ENCODE measurements at regions not wholly inside any gene's neighbourhood (a gene's known extent, or its start where the extent isn't known, plus 50 kb on each side); places are given as distances from the start of the nearest gene placed in this dataset.

DNA sequence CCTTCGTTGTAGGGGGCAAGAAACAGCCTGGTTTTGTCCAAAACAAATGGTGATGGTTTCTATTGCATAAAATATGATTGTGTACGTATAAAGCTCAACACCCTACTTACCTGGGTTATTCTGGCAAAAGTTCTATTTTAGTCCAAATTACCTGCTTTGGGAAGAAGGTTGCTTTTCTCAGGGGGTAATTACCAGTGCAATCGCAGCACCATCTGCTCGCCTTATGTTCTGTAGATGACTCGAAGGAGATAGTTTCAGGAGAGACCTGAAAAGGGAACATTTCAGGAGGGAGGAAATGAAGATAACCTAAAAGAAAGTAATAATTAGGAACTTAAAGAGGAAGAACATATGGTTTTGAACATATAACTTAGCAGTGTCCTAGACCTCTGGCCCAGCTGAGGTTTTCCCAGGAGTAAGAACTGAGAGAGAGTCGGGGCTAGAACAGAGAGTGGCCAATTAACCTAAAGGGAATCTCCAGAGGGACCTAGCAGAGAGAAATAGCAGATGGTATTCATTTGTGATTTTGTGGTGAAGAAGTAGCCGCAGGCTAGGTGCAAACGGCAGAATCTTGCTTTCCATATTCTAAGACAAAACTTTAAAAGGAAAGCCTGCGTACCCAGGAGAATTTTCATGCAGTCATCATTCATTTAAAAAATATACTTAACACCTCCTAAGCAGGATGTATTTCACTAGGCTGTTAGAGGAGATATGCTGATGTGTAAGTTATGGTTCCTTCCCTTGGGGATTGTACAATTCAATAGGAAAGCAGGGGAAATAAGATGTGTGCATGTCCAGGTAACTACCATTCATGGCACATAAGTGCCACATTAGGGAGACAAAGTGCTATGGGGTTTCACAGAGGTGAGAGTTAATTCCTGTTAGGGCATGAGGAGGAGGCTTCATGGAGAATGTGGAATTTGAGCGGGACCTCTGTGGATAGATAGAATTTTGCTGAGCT is 113.0 kb upstream of the SLC10A2 start:
- H3K23ac ChIP-seq (ENCODE audit: insufficient read length): no peak overlapping the region
- H2BK20ac ChIP-seq (ENCODE audit: low read length): no peak overlapping the region
- no peak overlapping the region for H3K4ac ChIP-seq (replicated peaks; ENCODE audit: insufficient read length, low read depth, low read length)
- H2BK12ac ChIP-seq (ENCODE audit: low read depth, low read length): no peak overlapping the region
- H3K14ac ChIP-seq (ENCODE audit: insufficient read length): no peak overlapping the region
- no peak overlapping the region for H2AFZ ChIP-seq (ENCODE audit: low read length)
- H3K27ac ChIP-seq (ENCODE audit: low read depth, low read length): no peak overlapping the region
- H3K79me2 ChIP-seq (ENCODE audit: control insufficient read depth in 1 of 2, insufficient read depth in 2 of 2, low read length in 2 of 2): no peaks in the 10 kb centered on the region
- H4K5ac ChIP-seq (ENCODE audit: insufficient read length, low read depth, low read length): no peak overlapping the region
- ChIA-PET CTCF (ENCODE audit: partially characterized antibody) (interaction anchor here (0.6 to 1.3 kb wide), 3 partner anchors 10 to 607 kb away, joined by 3 to 7 read pairs (median 3); no protein-coding TSS in a partner anchor), POLR2A (ENCODE audit: partially characterized antibody) (no interaction called here)
- H3K4me1 ChIP-seq (replicated peaks in 1 of 4; ENCODE audit: control insufficient read depth in 3 of 4, insufficient read depth in 4 of 4, low read length in 3 of 4): no peaks in the 10 kb centered on the region
- FAIRE-seq: no peak
- no peak overlapping the region for H3K4me3 ChIP-seq (ENCODE audit: extremely low read depth in 1 of 4, insufficient read depth in 2 of 4, low read depth in 3 of 4, low read length in 4 of 4)
- no peak overlapping the region for H2BK5ac ChIP-seq (ENCODE audit: low read depth, low read length)
- no peak overlapping the region for H2BK15ac ChIP-seq (ENCODE audit: low read length)
- H4K8ac ChIP-seq (ENCODE audit: extremely low read depth, insufficient read depth, low read length): no peak overlapping the region
- no peaks in the 10 kb centered on the region for H3K23me2 ChIP-seq (ENCODE audit: low read depth, low read length)
- H3K27me3 ChIP-seq (replicated peaks in 1 of 4; ENCODE audit: control insufficient read depth in 3 of 4, extremely low read depth in 1 of 4, insufficient read depth in 3 of 4, low read length in 3 of 4): no peaks in the 10 kb centered on the region
- no peak overlapping the region for H3K4me2 ChIP-seq (ENCODE audit: insufficient read depth in 1 of 2, low read depth in 2 of 2, low read length in 2 of 2)
- H3K36me3 ChIP-seq (ENCODE audit: control insufficient read depth in 2 of 4, insufficient read depth in 4 of 4, low read length in 3 of 4): no peaks in the 10 kb centered on the region
- H2AK5ac ChIP-seq (ENCODE audit: low read depth, low read length): no peak overlapping the region
- H3K9me3 ChIP-seq (ENCODE audit: insufficient read depth in 2 of 2, low read depth in 1 of 2, low read length in 1 of 2): no peaks in the 10 kb centered on the region
- H3K9ac ChIP-seq (replicated peaks in 1 of 4; ENCODE audit: extremely low read depth in 1 of 4, low read depth in 3 of 4, low read length in 3 of 4): no peak overlapping the region
- no peak overlapping the region for H4K91ac ChIP-seq (replicated peaks; ENCODE audit: insufficient read length, low read length)
- no peaks in the 10 kb centered on the region for H4K20me1 ChIP-seq (replicated peaks in 1 of 2; ENCODE audit: control insufficient read depth in 1 of 2, insufficient read depth in 2 of 2, low read length in 2 of 2)
- no peaks in the 10 kb centered on the region for H3K79me1 ChIP-seq (ENCODE audit: low read depth, low read length)
- H3K18ac ChIP-seq (ENCODE audit: extremely low read depth, low read length): no peak overlapping the region
- no peak overlapping the region for H3K56ac ChIP-seq (replicated peaks; ENCODE audit: insufficient read length, low read depth, low read length)
- H2BK120ac ChIP-seq (replicated peaks; ENCODE audit: low read depth, low read length): no peak overlapping the region
- 95% methylated on average over 10 of the region's 10 CpGs; no CpG with 5 or more reads in 1 of the 2 experiments for WGBS, 2 experiments (ENCODE audit: extremely low coverage in 1 of 2, insufficient coverage in 1 of 2, insufficient read length in 1 of 2, insufficient replicate concordance in 2 of 2, low coverage in 1 of 2, low lambda C conversion rate in 2 of 2, missing lambda C conversion rate in 1 of 2)
- DNase-seq (ENCODE audit: low read depth in 1 of 2, low spot score in 2 of 2): no peak
- no peak for TF ChIP-seq RBBP5 (IDR thresholded peaks at IDR 0.05; ENCODE audit: borderline replicate concordance, low read depth, low read length)
- no peak for TF ChIP-seq EP300 (IDR thresholded peaks at IDR 0.05; ENCODE audit: borderline replicate concordance in 1 of 2, low read depth in 2 of 2, low read length in 2 of 2)
- no peak for TF ChIP-seq SP2 (IDR thresholded peaks at IDR 0.05; ENCODE audit: low read length)
- TF ChIP-seq KDM5A (IDR thresholded peaks at IDR 0.05; ENCODE audit: low read length): no peak
- TF ChIP-seq TAF7 (optimal IDR thresholded peaks at IDR 0.05; ENCODE audit: borderline replicate concordance, low read depth, low read length): no peak
- TF ChIP-seq CHD1 (IDR thresholded peaks at IDR 0.05; ENCODE audit: low read depth, low read length): no peak
- no peak for TF ChIP-seq SRF (IDR thresholded peaks at IDR 0.05; ENCODE audit: low read depth, low read length)
- no peak for TF ChIP-seq FOSL1 (IDR thresholded peaks at IDR 0.05; ENCODE audit: insufficient read depth, low read depth, low read length)
- no peak for TF ChIP-seq KDM4A (IDR thresholded peaks at IDR 0.05; ENCODE audit: low read depth, low read length, severe bottlenecking)
- no peak for TF ChIP-seq CEBPB (IDR thresholded peaks at IDR 0.05; ENCODE audit: low read depth, low read length)
- TF ChIP-seq GABPA (IDR thresholded peaks at IDR 0.05; ENCODE audit: borderline replicate concordance, insufficient read depth, low read length): no peak
- TF ChIP-seq TEAD4 (IDR thresholded peaks at IDR 0.05; ENCODE audit: low read depth, low read length): no peak
- TF ChIP-seq POU5F1 (IDR thresholded peaks at IDR 0.05; ENCODE audit: low read depth, low read length): no peak
